ENCODE measurements at regions not wholly inside any gene's neighbourhood (a gene's known extent, or its start where the extent isn't known, plus 50 kb on each side); places are given as distances from the start of the nearest gene placed in this dataset.

DNA sequence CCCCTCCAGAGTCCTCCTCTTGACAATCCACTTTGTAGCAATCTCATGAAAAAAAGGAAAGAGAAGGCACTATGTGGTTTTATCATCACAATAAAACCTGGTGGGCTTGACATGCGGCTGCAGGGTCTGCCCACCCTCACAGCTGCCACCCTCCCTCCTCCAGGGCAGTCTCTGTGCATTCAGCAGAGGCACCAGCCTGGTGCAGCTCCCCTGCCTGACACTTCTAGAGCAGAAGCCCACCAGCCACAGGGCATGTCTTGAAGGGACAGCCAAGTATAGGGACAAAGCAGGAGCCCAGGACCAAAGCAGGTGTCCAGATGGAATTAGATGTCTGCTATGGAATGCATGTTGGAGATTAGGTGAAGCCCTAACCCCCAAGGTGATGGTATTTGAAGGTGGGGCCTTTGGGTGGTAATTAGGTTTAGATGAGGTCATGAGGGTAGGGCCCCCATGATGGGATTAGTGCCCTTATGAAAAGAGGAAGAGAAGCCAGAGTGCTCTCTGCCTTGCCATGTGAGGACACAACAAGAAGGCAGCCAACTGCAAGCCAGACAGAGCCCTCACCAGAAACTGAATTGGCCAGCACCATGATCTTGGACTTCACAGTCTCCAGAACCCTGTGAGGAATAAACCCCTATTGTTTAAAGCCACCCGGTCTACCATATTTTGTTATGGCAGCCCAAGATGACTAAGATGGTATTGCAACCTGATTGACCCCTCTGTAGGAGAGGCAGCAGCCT is 86.9 kb downstream of the MCFD2 start:
- BruUV-seq (replicated peaks), result no TSS peak
- Histone ChIP-seq H3K4me1 (ENCODE audit: control insufficient read depth in 1 of 2, insufficient read depth in 2 of 2, low read length in 2 of 2) (no peaks in the 10 kb centered on the region; a peak in 1 of 4 replicates), H3K4me3 (replicated peaks in 1 of 2; ENCODE audit: low read depth in 1 of 2, low read length in 2 of 2) (no peak overlapping the region), H3K9me2 (ENCODE audit: insufficient read depth) (no peaks in the 10 kb centered on the region), H3K27ac (ENCODE audit: low read depth, low read length) (no peak overlapping the region), H4K20me1 (ENCODE audit: insufficient read depth) (no peaks in the 10 kb centered on the region), H3K9me3 (ENCODE audit: control insufficient read depth in 1 of 2, insufficient read depth in 1 of 2, low read depth in 1 of 2, low read length in 2 of 2) (no peaks in the 10 kb centered on the region), H2AFZ (ENCODE audit: low read depth, low read length, poor library complexity, severe bottlenecking) (no peak overlapping the region), H3K27me3 (ENCODE audit: insufficient read depth, low read length) (no peaks in the 10 kb centered on the region), H3K36me3 (ENCODE audit: control insufficient read depth in 1 of 2, insufficient read depth in 2 of 2, low read length in 2 of 2) (no peaks in the 10 kb centered on the region), H3K4me2 (ENCODE audit: low read length) (no peak overlapping the region), H3K9ac (ENCODE audit: low read length) (no peak overlapping the region), H3K79me2 (ENCODE audit: insufficient read depth, low read length) (no peaks in the 10 kb centered on the region)
- ChIA-PET CTCF (no interaction called here), POLR2A (no interaction called here), RAD21 (ENCODE audit: low non-redundant PET in 1 of 2, low total read pairs in 2 of 2, uncharacterized antibody in 2 of 2, unreplicated experiment in 2 of 2) (no interaction called here)
- ATAC-seq (no peak), DNase-seq (ENCODE audit: low read depth, low spot score) (no peak)
- TF ChIP-seq, protein P1, sequence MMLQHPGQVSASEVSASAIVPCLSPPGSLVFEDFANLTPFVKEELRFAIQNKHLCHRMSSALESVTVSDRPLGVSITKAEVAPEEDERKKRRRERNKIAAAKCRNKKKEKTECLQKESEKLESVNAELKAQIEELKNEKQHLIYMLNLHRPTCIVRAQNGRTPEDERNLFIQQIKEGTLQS (IDR thresholded peaks at IDR 0.05), result no peak
- TF ChIP-seq CBX3 (IDR thresholded peaks at IDR 0.05; ENCODE audit: low read depth) (no peak), EZH2 (IDR thresholded peaks at IDR 0.05) (no peak), RAD21 (IDR thresholded peaks at IDR 0.05; ENCODE audit: low read depth) (no peak), CEBPB (IDR thresholded peaks at IDR 0.05; ENCODE audit: low read depth) (no peak), POLR2AphosphoS5 (IDR thresholded peaks at IDR 0.05; ENCODE audit: low read depth, low read length) (no peak), ZFX (IDR thresholded peaks at IDR 0.05) (no peak), JUND (IDR thresholded peaks at IDR 0.05) (no peak)
- TF ChIP-seq, protein P2, sequence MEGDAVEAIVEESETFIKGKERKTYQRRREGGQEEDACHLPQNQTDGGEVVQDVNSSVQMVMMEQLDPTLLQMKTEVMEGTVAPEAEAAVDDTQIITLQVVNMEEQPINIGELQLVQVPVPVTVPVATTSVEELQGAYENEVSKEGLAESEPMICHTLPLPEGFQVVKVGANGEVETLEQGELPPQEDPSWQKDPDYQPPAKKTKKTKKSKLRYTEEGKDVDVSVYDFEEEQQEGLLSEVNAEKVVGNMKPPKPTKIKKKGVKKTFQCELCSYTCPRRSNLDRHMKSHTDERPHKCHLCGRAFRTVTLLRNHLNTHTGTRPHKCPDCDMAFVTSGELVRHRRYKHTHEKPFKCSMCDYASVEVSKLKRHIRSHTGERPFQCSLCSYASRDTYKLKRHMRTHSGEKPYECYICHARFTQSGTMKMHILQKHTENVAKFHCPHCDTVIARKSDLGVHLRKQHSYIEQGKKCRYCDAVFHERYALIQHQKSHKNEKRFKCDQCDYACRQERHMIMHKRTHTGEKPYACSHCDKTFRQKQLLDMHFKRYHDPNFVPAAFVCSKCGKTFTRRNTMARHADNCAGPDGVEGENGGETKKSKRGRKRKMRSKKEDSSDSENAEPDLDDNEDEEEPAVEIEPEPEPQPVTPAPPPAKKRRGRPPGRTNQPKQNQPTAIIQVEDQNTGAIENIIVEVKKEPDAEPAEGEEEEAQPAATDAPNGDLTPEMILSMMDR (IDR thresholded peaks at IDR 0.05 in 2 of 3, conservative IDR thresholded peaks at IDR 0.05 in 1 of 3; ENCODE audit: borderline replicate concordance in 1 of 3, insufficient read depth in 1 of 3, low read depth in 2 of 3, low read length in 2 of 3), result no peak
- intact Hi-C loops (cut with micrococcal nuclease), result no loop called here

DNA sequence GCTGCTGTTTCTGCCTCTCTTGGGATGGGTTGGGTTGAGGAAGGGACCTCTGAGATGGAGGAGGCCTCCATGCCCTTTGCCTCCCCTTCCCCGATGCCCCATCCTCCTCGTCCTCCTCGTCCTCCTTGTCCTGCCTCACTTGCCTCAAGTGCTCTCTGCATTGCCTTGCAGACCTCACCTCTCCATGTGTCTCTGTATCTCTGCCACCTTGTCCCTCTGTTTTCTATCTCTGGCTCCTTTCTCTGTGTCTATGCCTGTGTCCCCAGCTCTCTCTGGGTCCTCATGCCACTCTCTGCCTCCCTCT is 87.5 kb downstream of the MCFD2 start:
- H3K27me3 ChIP-seq (ENCODE audit: insufficient read depth, low read length), result no peaks in the 10 kb centered on the region
- H4K20me1 ChIP-seq (ENCODE audit: insufficient read depth), result no peaks in the 10 kb centered on the region
- ChIA-PET CTCF (no interaction called here), POLR2A (no interaction called here), RAD21 (ENCODE audit: low non-redundant PET in 1 of 2, low total read pairs in 2 of 2, uncharacterized antibody in 2 of 2, unreplicated experiment in 2 of 2) (no interaction called here)
- H3K9ac ChIP-seq (ENCODE audit: low read length), result no peak overlapping the region
- H3K36me3 ChIP-seq (ENCODE audit: control insufficient read depth in 1 of 2, insufficient read depth in 2 of 2, low read length in 2 of 2), result no peaks in the 10 kb centered on the region
- H3K4me2 ChIP-seq (ENCODE audit: low read length), result no peak overlapping the region
- no peak overlapping the region for H3K4me3 ChIP-seq (replicated peaks in 1 of 2; ENCODE audit: low read depth in 1 of 2, low read length in 2 of 2)
- H3K79me2 ChIP-seq (ENCODE audit: insufficient read depth, low read length), result no peaks in the 10 kb centered on the region
- no peak for DNase-seq (ENCODE audit: low read depth, low spot score)
- H3K9me2 ChIP-seq (ENCODE audit: insufficient read depth), result no peaks in the 10 kb centered on the region
- BruUV-seq (replicated peaks), result no TSS peak
- intact Hi-C loops (cut with micrococcal nuclease), result no loop called here
- no peak for TF ChIP-seq EZH2 (IDR thresholded peaks at IDR 0.05)
- TF ChIP-seq ELF1 (IDR thresholded peaks at IDR 0.05; ENCODE audit: borderline replicate concordance, low read depth), result no peak
- TF ChIP-seq CBX3 (IDR thresholded peaks at IDR 0.05; ENCODE audit: low read depth), result no peak
- TF ChIP-seq JUND (IDR thresholded peaks at IDR 0.05), result no peak
- TF ChIP-seq CEBPB (IDR thresholded peaks at IDR 0.05; ENCODE audit: low read depth), result no peak
- no peaks in the 10 kb centered on the region; a peak in 1 of 4 replicates for H3K4me1 ChIP-seq (ENCODE audit: control insufficient read depth in 1 of 2, insufficient read depth in 2 of 2, low read length in 2 of 2)
- H2AFZ ChIP-seq (ENCODE audit: low read depth, low read length, poor library complexity, severe bottlenecking), result no peak overlapping the region
- no peaks in the 10 kb centered on the region for H3K9me3 ChIP-seq (ENCODE audit: control insufficient read depth in 1 of 2, insufficient read depth in 1 of 2, low read depth in 1 of 2, low read length in 2 of 2)
- no peak overlapping the region for H3K27ac ChIP-seq (ENCODE audit: low read depth, low read length)
- no peak for ATAC-seq
